ENCODE measurements at regions not wholly inside any gene's neighbourhood (a gene's known extent, or its start where the extent isn't known, plus 50 kb on each side); places are given as distances from the start of the nearest gene placed in this dataset.

DNA sequence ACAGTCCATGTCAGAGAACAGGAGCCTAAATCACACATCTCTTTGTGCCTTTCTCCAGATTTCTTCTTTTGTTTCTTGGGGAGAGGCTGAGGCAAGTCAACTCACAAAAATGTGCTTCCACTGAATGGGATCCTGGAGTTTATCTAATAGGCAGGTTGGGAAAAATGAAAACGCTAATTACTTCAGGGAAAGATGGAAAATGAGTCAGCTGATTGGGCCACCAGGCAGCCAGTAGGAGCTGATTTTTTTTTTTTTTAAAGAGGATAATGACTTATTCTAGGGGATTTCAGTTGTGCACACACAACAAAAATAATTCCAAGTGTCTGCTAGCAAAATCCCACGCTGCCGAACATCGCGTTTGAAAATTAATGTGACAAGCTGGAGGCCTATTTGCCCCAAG is 412.8 kb upstream of the ZMIZ1 start:
- TF ChIP-seq, protein P1, sequence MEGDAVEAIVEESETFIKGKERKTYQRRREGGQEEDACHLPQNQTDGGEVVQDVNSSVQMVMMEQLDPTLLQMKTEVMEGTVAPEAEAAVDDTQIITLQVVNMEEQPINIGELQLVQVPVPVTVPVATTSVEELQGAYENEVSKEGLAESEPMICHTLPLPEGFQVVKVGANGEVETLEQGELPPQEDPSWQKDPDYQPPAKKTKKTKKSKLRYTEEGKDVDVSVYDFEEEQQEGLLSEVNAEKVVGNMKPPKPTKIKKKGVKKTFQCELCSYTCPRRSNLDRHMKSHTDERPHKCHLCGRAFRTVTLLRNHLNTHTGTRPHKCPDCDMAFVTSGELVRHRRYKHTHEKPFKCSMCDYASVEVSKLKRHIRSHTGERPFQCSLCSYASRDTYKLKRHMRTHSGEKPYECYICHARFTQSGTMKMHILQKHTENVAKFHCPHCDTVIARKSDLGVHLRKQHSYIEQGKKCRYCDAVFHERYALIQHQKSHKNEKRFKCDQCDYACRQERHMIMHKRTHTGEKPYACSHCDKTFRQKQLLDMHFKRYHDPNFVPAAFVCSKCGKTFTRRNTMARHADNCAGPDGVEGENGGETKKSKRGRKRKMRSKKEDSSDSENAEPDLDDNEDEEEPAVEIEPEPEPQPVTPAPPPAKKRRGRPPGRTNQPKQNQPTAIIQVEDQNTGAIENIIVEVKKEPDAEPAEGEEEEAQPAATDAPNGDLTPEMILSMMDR (conservative IDR thresholded peaks at IDR 0.05; ENCODE audit: low read length) = no peak
- TF ChIP-seq EZH2phosphoT487 (IDR thresholded peaks at IDR 0.05; ENCODE audit: borderline replicate concordance, low read depth, low read length) = no peak

All from OCI-LY7 (cell line).